WTC11 (cell line): ENCODE measurements at regions not wholly inside any gene's neighbourhood (a gene's known extent, or its start where the extent isn't known, plus 50 kb on each side); places are given as distances from the start of the nearest gene placed in this dataset.

Experiments
- ATAC-seq: fragments of 200-7000 bp; cut with Tn5 transposase; 2 replicates; pipeline ENCODE4 v1.10.0; 2021; ENCODE audit warnings: mild to moderate bottlenecking, moderate library complexity
- CTCF ChIA-PET: fragments of 300-600 bp; sonication (Branson Sonifier 250); formaldehyde crosslinking; loops from one replicate; lab custom pipeline; 2021; ENCODE audit warnings: antibody characterized with exemption; lab: Charles Lee
- POLR2A ChIA-PET: fragments of 350-600 bp; sonication (Branson Sonifier 250); formaldehyde crosslinking; loops from one replicate; lab custom pipeline; 2021; ENCODE audit warnings: antibody characterized with exemption; lab: Charles Lee
- DNase-seq: peaks from one replicate; pipeline ENCODE4 v3.0.0; 2021; ENCODE audit warnings: low spot score
- H3K27ac Mint-ChIP-seq: 2 replicates; pipeline ENCODE4 v1.8.0; 2021; ENCODE audit warnings: mixed read lengths
- H3K27me3 Mint-ChIP-seq: 2 replicates; pipeline ENCODE4 v1.8.0; 2021; ENCODE audit warnings: low read depth, mild to moderate bottlenecking, moderate library complexity, mixed read lengths
- H3K36me3 Mint-ChIP-seq: 2 replicates; pipeline ENCODE4 v1.8.0; 2021; ENCODE audit warnings: mixed read lengths
- H3K4me1 Mint-ChIP-seq: 2 replicates; pipeline ENCODE4 v1.8.0; 2022; ENCODE audit warnings: mixed read lengths
- H3K4me3 Mint-ChIP-seq: 2 replicates; pipeline ENCODE4 v1.8.0; 2021; ENCODE audit warnings: mild to moderate bottlenecking, moderate library complexity, mixed read lengths
- H3K9me3 Mint-ChIP-seq: 2 replicates; pipeline ENCODE4 v1.8.0; 2021; ENCODE audit warnings: mixed read lengths
- AFF4 ChIP-seq: sonication (generic); formaldehyde crosslinking; IDR thresholded peaks from 2 replicates; pipeline ENCODE4 v1.8.1; 2023; ENCODE audit warnings: mild to moderate bottlenecking, missing genetic modification reagents, borderline replicate concordance
- ARID4B ChIP-seq: sonication (generic); formaldehyde crosslinking; IDR thresholded peaks from 2 replicates; pipeline ENCODE4 v1.8.0; 2023; ENCODE audit warnings: missing genetic modification reagents, mild to moderate bottlenecking, borderline replicate concordance
- ATF2 ChIP-seq: sonication (generic); formaldehyde crosslinking; IDR thresholded peaks from 2 replicates; pipeline ENCODE4 v1.8.1; 2022; ENCODE audit warnings: low read depth, missing genetic modification reagents, borderline replicate concordance
- E2F4 ChIP-seq: sonication (generic); formaldehyde crosslinking; IDR thresholded peaks from 2 replicates; pipeline ENCODE4 v1.8.1; 2022; ENCODE audit warnings: low read depth, mild to moderate bottlenecking, moderate library complexity, missing genetic modification reagents, borderline replicate concordance
- E2F5 ChIP-seq: sonication (generic); formaldehyde crosslinking; IDR thresholded peaks from 2 replicates; pipeline ENCODE4 v1.8.1; 2022; ENCODE audit warnings: mild to moderate bottlenecking, moderate library complexity, missing genetic modification reagents
- ELF4 ChIP-seq: sonication (generic); formaldehyde crosslinking; IDR thresholded peaks from 2 replicates; pipeline ENCODE4 v1.8.1; 2022; ENCODE audit warnings: low read depth, mild to moderate bottlenecking, moderate library complexity, missing genetic modification reagents
- JAZF1 ChIP-seq: fragments of 250-450 bp; sonication (Bioruptor Pico); IDR thresholded peaks from 2 replicates; pipeline ENCODE4 v1.9.0; 2021; ENCODE audit warnings: moderate library complexity, mild to moderate bottlenecking, inconsistent platforms
- JUN ChIP-seq: sonication (generic); formaldehyde crosslinking; IDR thresholded peaks from 2 replicates; pipeline ENCODE4 v1.8.0; 2023; ENCODE audit warnings: mild to moderate bottlenecking, missing genetic modification reagents
- NFATC4 ChIP-seq: fragments of 250-450 bp; sonication (Bioruptor Pico); IDR thresholded peaks from 2 replicates; pipeline ENCODE4 v1.9.0; 2021; ENCODE audit warnings: mild to moderate bottlenecking
- NFE2L1 ChIP-seq: sonication (generic); formaldehyde crosslinking; IDR thresholded peaks from 2 replicates; pipeline ENCODE4 v1.8.1; 2023; ENCODE audit warnings: missing genetic modification reagents
- NFYB ChIP-seq: sonication (generic); formaldehyde crosslinking; conservative IDR thresholded peaks from 2 replicates; pipeline ENCODE4 v1.8.0; 2022; ENCODE audit warnings: low read depth, missing genetic modification reagents
- NR1H2 ChIP-seq: sonication (generic); formaldehyde crosslinking; IDR thresholded peaks from 2 replicates; pipeline ENCODE4 v1.9.0; 2021; ENCODE audit warnings: mild to moderate bottlenecking, moderate library complexity, missing genetic modification reagents
- NR2C2 ChIP-seq: sonication (generic); formaldehyde crosslinking; IDR thresholded peaks from 2 replicates; pipeline ENCODE4 v1.8.0; 2022; ENCODE audit warnings: mild to moderate bottlenecking, missing genetic modification reagents
- OVOL2 ChIP-seq: fragments of 250-450 bp; sonication (Bioruptor Pico); IDR thresholded peaks from 2 replicates; pipeline ENCODE4 v1.9.0; 2021; ENCODE audit warnings: mild to moderate bottlenecking, borderline replicate concordance
- RELA ChIP-seq: sonication (generic); formaldehyde crosslinking; IDR thresholded peaks from 2 replicates; pipeline ENCODE4 v1.8.1; 2022; ENCODE audit warnings: missing genetic modification reagents, mild to moderate bottlenecking, borderline replicate concordance
- SOX15 ChIP-seq: fragments of 250-450 bp; sonication (Bioruptor Pico); IDR thresholded peaks from 2 replicates; pipeline ENCODE4 v1.9.0; 2021; ENCODE audit warnings: mild to moderate bottlenecking
- SP1 ChIP-seq: sonication (generic); formaldehyde crosslinking; conservative IDR thresholded peaks from 2 replicates; pipeline ENCODE4 v1.8.1; 2022; ENCODE audit warnings: missing genetic modification reagents
- ZNF121 ChIP-seq: sonication (generic); formaldehyde crosslinking; IDR thresholded peaks from 2 replicates; pipeline ENCODE4 v1.8.0; 2023; ENCODE audit warnings: missing genetic modification reagents
- ZNF219 ChIP-seq: sonication (generic); formaldehyde crosslinking; IDR thresholded peaks from 2 replicates; pipeline ENCODE4 v1.8.0; 2023; ENCODE audit warnings: missing genetic modification reagents, mild to moderate bottlenecking, borderline replicate concordance
- ZNF263 ChIP-seq: sonication (generic); formaldehyde crosslinking; IDR thresholded peaks from 2 replicates; pipeline ENCODE4 v1.8.1; 2022; ENCODE audit warnings: low read depth, mild to moderate bottlenecking, moderate library complexity, missing genetic modification reagents
- TF ChIP-seq, protein P1 (sequence below): fragments of 250-450 bp; sonication (Bioruptor Pico); IDR thresholded peaks from 2 replicates; pipeline ENCODE4 v1.9.0; 2021; ENCODE audit warnings: mild to moderate bottlenecking
- TF ChIP-seq, protein P2 (sequence below): sonication (generic); formaldehyde crosslinking; conservative IDR thresholded peaks from 2 replicates; pipeline ENCODE4 v1.8.1; 2022; ENCODE audit warnings: mild to moderate bottlenecking, missing genetic modification reagents

DNA sequence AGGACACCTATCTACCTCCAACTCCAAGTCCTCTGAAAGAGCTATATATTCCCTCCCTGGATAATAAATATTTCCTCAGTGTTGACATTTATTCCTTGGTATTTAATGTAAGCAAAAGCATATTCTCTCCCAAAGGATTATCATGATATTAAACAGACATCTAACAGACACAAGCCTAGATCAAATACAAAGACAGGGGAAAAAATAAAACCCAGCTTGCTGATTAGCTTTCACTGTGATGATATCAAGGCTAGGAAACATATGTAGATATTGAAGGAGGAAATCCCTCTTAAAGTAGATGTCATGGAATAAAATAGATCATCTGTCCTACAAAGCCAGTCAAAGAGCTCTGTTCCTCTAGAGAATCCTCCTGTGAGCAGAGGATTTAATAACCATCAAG is 95.2 kb downstream of the CRPPA start (continued):
- TF ChIP-seq AFF4 (CRISPR knock-in tag) (no peak), OVOL2 (CRISPR knock-in tag) (no peak), ZNF121 (CRISPR knock-in tag) (no peak)
- TF ChIP-seq, all 79 proteins: peak for 0

DNA sequence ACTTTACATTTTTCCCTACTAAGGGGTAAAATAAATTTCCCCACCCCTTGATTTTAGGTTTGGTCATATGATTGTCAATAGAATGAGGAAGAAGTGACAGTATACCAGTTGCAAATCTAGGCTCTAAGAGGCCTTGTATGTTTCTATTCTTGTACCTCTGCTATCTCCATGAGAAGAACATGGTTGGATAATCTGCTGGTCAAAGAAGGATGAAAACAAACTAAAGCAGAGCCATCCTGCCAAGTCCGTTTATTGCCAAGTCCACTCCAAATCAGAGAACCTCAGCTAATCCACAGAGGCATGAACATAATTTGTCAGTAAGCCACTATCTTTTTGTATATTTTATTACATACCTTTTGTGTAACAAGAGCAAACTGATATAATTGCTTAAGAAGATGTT is 98.0 kb downstream of the CRPPA start:
- Mint-ChIP-seq H3K36me3 (no peaks in the 10 kb centered on the region), H3K27ac (no peak overlapping the region), H3K4me1 (no peaks in the 10 kb centered on the region), H3K9me3 (no peaks in the 10 kb centered on the region), H3K4me3 (no peak overlapping the region), H3K27me3 (no peaks in the 10 kb centered on the region)
- CTCF ChIA-PET, result no interaction called here
- TF ChIP-seq NR2C2 (no peak), NFE2L1 (no peak), JUN (CRISPR knock-in tag) (no peak), NFATC4 (CRISPR knock-in tag) (no peak), RELA (CRISPR knock-in tag) (no peak), NFYB (CRISPR knock-in tag) (no peak), ELF4 (CRISPR knock-in tag) (no peak), ZNF263 (CRISPR knock-in tag) (no peak), JAZF1 (CRISPR knock-in tag) (no peak), E2F4 (CRISPR knock-in tag) (no peak), ATF2 (CRISPR knock-in tag) (no peak), SP1 (CRISPR knock-in tag) (no peak), ZNF219 (CRISPR knock-in tag) (no peak), SOX15 (CRISPR knock-in tag) (no peak), ARID4B (no peak), NR1H2 (no peak), E2F5 (CRISPR knock-in tag) (no peak)
- TF ChIP-seq, protein P1, sequence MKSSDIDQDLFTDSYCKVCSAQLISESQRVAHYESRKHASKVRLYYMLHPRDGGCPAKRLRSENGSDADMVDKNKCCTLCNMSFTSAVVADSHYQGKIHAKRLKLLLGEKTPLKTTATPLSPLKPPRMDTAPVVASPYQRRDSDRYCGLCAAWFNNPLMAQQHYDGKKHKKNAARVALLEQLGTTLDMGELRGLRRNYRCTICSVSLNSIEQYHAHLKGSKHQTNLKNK, result no peak
- TF ChIP-seq, protein P2, sequence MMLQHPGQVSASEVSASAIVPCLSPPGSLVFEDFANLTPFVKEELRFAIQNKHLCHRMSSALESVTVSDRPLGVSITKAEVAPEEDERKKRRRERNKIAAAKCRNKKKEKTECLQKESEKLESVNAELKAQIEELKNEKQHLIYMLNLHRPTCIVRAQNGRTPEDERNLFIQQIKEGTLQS, result no peak
- no peak for DNase-seq
- POLR2A ChIA-PET, result no interaction called here
- ATAC-seq, result no peak
